ENCODE measurements at regions not wholly inside any gene's neighbourhood (a gene's known extent, or its start where the extent isn't known, plus 50 kb on each side); places are given as distances from the start of the nearest gene placed in this dataset.

DNA sequence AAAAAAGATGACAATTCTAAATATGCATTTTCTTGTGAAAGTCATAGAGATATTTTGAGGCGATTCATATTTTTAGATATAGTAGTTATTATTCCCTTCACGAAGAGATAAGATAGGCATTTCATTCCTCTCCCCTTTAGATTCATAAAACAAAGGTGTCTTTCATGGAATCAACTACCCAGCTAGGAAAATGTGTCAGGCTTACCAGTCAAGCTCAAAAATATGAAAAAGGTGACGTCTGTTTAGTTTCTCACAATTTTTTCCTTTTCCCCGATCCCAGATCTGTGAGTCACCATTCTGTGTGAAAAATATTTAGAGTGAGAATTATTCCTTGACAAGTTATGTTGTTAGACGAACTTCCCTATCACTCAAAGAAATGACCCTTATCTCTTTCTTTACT is 95.4 kb upstream of the FN1 start:
- H3K9ac ChIP-seq (ENCODE audit: low read depth, low read length), result no peak overlapping the region
- H3K36me3 ChIP-seq (ENCODE audit: insufficient read depth, low read length), result no peaks in the 10 kb centered on the region
- no peaks in the 10 kb centered on the region for H3K4me1 ChIP-seq (ENCODE audit: insufficient read depth, low read length)
- H3K9me3 ChIP-seq (ENCODE audit: control insufficient read depth, insufficient read depth, low read length), result peaks cover 4% of the 10 kb centered on the region

DNA sequence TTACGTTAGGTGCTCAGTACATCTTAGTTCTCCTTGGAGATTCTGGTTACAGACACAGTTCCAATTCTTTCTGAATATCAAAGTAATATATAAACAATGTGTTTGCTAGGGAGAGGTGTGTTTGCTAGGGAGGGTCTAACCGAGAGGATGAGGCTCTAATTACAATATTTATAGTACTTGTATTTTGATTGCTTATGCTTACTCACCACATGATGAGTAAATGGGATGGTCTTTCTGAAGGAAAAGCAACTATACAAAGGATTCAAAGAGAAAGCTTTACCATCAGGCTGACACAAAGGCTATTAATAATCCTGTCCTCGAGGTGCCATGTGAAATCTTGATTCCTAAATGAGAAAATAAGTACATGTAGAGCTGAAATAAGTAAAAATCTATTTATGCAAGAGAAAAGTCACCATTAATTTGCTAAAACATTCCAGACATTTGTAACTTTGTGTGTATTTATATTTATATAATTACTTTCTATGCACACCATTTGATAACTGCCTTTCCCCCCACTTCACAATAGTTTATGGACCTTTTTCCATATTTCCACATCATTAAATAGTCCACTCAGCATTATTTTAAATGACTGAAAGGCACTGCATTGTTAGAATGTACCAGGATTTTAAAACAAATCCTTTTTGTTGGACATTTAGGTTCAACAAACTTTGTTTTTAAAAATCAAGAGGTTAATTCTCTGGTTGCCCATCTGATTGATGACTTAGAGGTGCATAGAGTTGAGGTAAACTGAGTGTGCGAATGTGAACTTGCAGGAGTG is 94.5 kb upstream of the FN1 start:
- Histone ChIP-seq H3K9me3 (ENCODE audit: control insufficient read depth, insufficient read depth, low read length) (peaks cover 4% of the 10 kb centered on the region), H3K36me3 (ENCODE audit: insufficient read depth, low read length) (no peaks in the 10 kb centered on the region), H3K4me1 (ENCODE audit: insufficient read depth, low read length) (no peaks in the 10 kb centered on the region), H3K9ac (ENCODE audit: low read depth, low read length) (no peak overlapping the region)

DNA sequence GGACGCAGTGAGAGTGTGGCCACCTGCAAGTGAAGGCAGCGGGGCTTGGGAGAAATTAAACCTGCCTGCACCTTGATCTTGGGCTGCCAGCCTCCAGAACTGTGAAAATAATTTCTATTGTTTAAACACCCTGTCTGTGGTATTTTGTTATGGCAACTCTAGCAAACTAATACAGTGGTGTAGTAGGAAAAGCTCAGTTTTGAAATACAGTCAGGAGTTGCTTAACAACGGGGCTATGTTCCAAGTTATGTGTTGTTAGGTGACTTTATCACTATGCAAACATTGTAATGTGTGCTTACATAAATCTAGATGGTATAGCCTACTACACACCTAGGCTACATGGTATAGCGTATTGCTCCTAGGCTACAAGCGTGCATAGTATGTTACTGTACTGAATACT is 93.4 kb upstream of the FN1 start:
- no peaks in the 10 kb centered on the region for H3K36me3 ChIP-seq (ENCODE audit: insufficient read depth, low read length)
- no peaks in the 10 kb centered on the region for H3K4me1 ChIP-seq (ENCODE audit: insufficient read depth, low read length)
- H3K9me3 ChIP-seq (ENCODE audit: control insufficient read depth, insufficient read depth, low read length), result peaks cover 4% of the 10 kb centered on the region
- H3K9ac ChIP-seq (ENCODE audit: low read depth, low read length), result no peak overlapping the region

DNA sequence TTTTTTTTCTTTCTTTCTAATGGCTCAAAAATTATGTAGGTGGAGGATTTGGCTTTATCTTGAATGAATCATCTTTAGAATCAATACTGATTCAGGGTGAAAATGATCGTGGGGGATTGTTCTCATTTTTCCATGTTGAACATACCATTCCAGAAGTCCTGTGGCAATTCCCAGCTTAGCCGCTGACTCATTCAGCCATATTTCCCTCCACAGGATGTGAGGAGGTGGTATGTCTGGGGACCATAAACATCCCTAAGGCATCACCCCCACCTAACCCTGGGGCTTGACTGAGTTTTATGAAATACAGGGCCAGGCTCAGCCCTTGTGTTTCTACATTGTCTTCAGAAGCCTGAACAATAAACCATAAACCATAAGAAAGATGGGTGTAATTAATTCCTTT is 92.7 kb upstream of the FN1 start:
- no peaks in the 10 kb centered on the region; the same call in 1 of the 2 replicates for H3K9me3 ChIP-seq (ENCODE audit: control insufficient read depth, insufficient read depth, low read length)
- no peaks in the 10 kb centered on the region for H3K36me3 ChIP-seq (ENCODE audit: insufficient read depth, low read length)
- no peaks in the 10 kb centered on the region for H3K4me1 ChIP-seq (ENCODE audit: insufficient read depth, low read length)
- no peak overlapping the region for H3K9ac ChIP-seq (ENCODE audit: low read depth, low read length)

DNA sequence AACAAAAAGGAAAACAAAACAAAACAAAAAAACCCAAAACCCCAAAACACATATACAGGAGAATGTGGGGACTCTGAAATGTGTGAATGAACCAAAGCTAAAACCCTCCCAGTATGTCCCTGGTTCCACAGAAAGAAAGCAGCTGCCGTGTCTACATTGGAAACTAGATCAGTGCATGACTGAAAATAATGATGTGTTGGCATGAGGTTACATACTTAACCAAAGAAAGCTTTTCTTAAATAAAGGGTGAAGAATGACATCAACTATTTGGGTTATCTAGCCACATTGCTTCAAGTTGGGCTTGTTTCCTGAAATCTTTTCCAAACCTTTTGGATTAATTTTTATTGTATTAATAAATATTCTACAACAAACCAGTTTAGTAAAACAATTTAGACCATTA is 91.9 kb upstream of the FN1 start:
- Histone ChIP-seq H3K4me1 (ENCODE audit: insufficient read depth, low read length) (no peaks in the 10 kb centered on the region), H3K9ac (ENCODE audit: low read depth, low read length) (no peak overlapping the region), H3K9me3 (ENCODE audit: control insufficient read depth, insufficient read depth, low read length) (no peaks in the 10 kb centered on the region), H3K36me3 (ENCODE audit: insufficient read depth, low read length) (no peaks in the 10 kb centered on the region)

DNA sequence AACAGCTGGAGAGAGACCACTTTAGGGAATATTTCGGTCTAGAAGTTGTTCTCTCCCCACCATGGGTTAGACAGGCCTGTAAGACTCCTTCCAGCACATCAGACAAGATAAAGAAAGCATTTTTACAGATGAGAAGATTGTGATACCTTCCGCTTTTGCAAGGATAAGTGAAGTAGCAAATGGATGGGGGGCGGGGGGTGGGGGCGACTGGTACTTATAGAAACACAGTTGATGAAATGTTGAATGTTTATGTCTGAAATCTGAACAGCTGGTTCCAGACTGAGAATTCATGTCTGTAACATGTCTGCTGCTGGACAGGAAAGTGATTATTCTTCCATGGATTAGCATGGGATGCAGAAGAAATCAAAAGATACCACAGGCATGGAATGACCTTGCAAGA is 90.5 kb upstream of the FN1 start:
- Histone ChIP-seq H3K9ac (ENCODE audit: low read depth, low read length) (no peak overlapping the region), H3K4me1 (ENCODE audit: insufficient read depth, low read length) (no peaks in the 10 kb centered on the region), H3K36me3 (ENCODE audit: insufficient read depth, low read length) (no peaks in the 10 kb centered on the region), H3K9me3 (ENCODE audit: control insufficient read depth, insufficient read depth, low read length) (no peaks in the 10 kb centered on the region)

DNA sequence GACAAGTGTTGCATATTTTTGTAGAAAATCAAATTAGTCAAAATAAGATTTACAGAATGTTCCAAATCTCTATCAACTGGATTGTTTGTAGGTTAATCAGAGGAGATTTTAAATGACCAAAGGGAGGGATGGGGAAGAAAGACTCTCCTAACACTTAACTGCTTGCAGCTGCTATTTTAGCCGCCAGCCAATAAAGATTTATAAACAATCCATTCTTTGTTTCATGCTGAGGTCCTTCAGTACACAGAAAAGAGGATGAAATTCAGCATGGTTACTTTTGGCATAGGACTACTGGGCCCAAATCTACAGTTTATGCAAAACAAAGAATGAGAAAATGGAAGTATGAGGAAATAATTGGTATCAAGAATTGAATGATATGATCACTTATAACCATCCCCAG is 86.4 kb upstream of the FN1 start:
- H3K9me3 ChIP-seq (ENCODE audit: control insufficient read depth, insufficient read depth, low read length), result no peaks in the 10 kb centered on the region
- H3K4me1 ChIP-seq (ENCODE audit: insufficient read depth, low read length), result no peaks in the 10 kb centered on the region
- H3K36me3 ChIP-seq (ENCODE audit: insufficient read depth, low read length), result no peaks in the 10 kb centered on the region
- H3K9ac ChIP-seq (ENCODE audit: low read depth, low read length), result no peak overlapping the region

DNA sequence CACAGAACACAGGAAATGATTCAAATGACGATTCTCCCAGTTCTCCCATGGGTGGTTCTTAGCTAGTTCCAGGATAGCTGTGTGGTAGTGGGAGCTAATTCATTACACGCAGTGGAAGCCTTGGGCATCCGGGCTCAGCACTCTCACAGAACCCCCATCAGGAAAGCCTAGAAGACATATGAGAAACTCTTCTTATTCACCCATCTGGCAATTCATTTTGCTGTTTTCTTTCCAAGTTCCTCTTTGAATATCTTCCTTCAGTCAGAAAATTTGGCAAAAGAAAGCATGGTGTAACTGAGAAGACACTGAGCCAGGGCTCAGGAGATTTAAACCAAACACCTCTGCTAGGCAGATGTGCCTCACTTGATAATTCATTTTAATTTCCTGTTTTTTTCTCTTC is 85.2 kb upstream of the FN1 start:
- no peaks in the 10 kb centered on the region for H3K4me1 ChIP-seq (ENCODE audit: insufficient read depth, low read length)
- no peak overlapping the region for H3K9ac ChIP-seq (ENCODE audit: low read depth, low read length)
- no peaks in the 10 kb centered on the region for H3K36me3 ChIP-seq (ENCODE audit: insufficient read depth, low read length)
- no peaks in the 10 kb centered on the region for H3K9me3 ChIP-seq (ENCODE audit: control insufficient read depth, insufficient read depth, low read length)

DNA sequence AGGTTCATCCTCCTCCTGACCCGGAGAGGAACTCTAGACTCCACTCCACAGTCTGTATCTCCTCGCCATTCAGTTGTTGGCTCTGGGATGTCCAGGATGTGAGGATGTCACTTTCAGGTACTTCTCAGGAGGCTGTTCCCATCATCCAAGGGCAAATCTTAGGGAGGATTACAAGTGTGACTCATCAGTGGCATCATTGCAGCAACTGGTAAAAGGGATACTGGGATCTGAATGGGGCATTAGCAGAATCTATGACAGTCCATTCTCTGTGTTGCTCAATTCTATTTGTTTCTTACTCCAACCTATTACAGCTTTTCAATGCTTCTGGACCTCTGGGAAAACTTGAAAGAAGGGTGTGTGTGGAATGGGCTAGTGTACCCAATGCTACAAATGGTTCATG is 81.5 kb upstream of the FN1 start:
- no peaks in the 10 kb centered on the region for H3K4me1 ChIP-seq (ENCODE audit: insufficient read depth, low read length)
- H3K36me3 ChIP-seq (ENCODE audit: insufficient read depth, low read length), result no peaks in the 10 kb centered on the region
- H3K9me3 ChIP-seq (ENCODE audit: control insufficient read depth, insufficient read depth, low read length), result no peaks in the 10 kb centered on the region
- H3K9ac ChIP-seq (ENCODE audit: low read depth, low read length), result no peak overlapping the region

DNA sequence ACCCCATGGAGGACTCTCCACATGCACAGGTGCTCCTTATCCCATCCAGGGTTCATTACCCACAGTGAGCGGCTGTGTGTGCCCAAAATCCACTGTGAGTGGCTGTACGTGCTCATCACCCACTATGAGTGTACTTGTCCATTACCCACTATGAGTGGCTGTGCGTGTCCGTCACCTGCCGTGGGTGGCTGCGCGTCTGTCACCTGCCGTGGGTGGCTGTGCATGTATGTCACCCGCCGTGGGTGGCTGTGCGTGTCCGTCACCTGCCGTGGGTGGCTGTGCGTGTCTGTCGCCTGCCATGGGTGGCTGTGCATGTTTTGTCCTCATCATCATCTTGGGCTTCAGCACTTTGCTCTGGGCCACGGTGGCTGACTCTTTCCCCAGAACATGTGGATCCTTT is 78.6 kb upstream of the FN1 start:
- Histone ChIP-seq H3K9ac (ENCODE audit: low read depth, low read length) (no peak overlapping the region), H3K9me3 (ENCODE audit: control insufficient read depth, insufficient read depth, low read length) (no peaks in the 10 kb centered on the region), H3K4me1 (ENCODE audit: insufficient read depth, low read length) (no peaks in the 10 kb centered on the region), H3K36me3 (ENCODE audit: insufficient read depth, low read length) (no peaks in the 10 kb centered on the region)

DNA sequence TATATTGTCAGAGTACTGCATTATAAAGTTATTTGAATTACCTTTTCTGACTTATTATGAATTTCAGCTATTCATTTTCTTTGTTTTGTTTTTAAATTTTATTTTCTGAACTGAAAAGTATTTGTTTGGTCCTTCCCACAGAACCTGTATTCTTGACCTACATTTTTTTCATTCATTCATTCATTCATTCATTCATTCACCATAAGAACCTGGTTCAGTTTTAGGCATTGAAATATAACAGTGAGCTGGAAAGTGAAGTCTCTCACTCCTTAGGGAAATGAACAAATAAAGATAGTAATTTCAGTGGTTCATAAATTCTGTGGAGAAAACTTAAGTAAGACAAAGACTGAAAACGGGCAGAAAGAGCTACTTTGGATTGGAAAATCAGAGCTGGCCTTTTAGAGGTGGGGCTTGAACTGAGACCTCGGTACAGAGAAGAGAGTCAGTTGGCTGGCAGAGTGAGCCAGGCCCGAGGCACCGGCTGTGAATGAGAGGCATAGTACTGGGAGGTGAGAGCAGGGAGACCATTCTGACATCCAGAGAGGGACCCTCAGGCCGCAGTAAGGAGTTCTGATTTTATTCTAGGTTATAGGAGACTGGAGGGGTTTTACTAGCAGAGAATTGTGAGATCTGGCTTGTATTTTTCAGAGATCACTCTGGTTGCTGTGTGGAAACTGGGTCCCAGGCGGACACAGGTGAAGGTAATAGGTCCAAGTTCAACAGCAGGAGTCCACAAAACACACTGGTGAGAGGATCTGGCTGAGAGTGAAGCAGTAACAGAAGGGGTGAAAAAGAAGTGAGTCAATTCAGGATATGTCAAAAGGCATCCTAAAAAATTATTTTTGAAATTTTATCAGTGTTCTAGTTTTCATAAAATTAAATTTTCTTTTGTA is 75.8 kb upstream of the FN1 start:
- Histone ChIP-seq H3K9ac (ENCODE audit: low read depth, low read length) (no peak overlapping the region), H3K4me1 (ENCODE audit: insufficient read depth, low read length) (no peaks in the 10 kb centered on the region), H3K9me3 (ENCODE audit: control insufficient read depth, insufficient read depth, low read length) (no peaks in the 10 kb centered on the region), H3K36me3 (ENCODE audit: insufficient read depth, low read length) (no peaks in the 10 kb centered on the region)

DNA sequence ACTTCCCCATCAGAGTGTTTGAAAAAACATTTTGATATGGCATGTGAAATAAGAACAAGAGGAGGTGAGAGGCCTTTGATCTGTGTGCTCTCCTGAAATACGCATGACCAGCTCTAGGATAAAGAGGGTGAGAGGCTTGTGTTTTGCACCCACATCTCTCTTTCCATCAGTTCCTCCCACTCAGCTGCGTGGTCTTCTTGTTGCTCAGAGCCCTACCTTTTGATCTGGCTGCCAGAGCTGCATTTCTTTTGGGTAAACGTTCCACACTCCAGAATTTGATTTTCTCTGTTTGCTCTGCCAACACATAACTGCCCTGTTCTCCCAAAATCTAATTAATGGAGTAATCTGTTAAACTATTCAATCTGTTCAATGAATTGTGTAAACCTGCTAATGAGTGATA is 72.0 kb upstream of the FN1 start:
- Histone ChIP-seq H3K4me1 (ENCODE audit: insufficient read depth, low read length) (no peaks in the 10 kb centered on the region), H3K9ac (ENCODE audit: low read depth, low read length) (no peak overlapping the region), H3K9me3 (ENCODE audit: control insufficient read depth, insufficient read depth, low read length) (no peaks in the 10 kb centered on the region), H3K36me3 (ENCODE audit: insufficient read depth, low read length) (no peaks in the 10 kb centered on the region)

DNA sequence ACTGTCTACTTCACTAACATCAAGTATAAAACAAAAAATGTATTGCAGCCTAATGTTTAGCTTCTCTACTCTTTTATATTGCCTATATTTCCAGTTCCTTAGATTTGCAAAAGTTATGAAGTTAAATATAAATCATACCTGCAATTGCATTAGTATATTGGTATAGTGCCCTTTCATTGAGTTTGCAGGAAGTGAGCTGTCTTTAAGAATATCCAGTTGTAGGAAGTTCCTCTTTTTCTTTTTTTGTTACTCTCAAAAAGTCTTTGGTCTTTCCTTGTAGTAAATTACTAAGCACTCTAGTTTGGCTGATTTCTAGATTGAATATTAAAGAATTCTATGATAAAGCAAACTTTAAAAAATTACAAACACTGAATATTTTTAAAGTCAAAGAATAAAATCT is 71.3 kb upstream of the FN1 start:
- Histone ChIP-seq H3K9ac (ENCODE audit: low read depth, low read length) (no peak overlapping the region), H3K4me1 (ENCODE audit: insufficient read depth, low read length) (no peaks in the 10 kb centered on the region), H3K9me3 (ENCODE audit: control insufficient read depth, insufficient read depth, low read length) (no peaks in the 10 kb centered on the region), H3K36me3 (ENCODE audit: insufficient read depth, low read length) (no peaks in the 10 kb centered on the region)

DNA sequence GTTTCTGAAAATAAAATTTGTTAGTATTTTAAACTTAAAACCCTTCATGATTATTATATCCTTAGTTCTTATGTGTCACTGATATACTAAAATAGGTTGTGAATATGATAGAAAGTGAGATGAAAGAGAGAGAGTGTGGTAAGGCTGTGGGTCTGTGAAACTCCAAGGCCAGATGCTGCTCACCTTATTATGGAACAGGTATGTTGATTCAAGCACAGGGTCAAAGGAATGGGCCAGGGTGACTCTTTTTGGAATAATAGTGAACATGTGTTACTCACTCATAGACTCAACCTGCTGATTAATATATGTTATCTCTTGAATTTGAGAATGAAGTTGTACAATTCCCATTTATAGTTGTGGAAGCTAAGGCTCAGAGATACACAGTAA is 70.7 kb upstream of the FN1 start:
- Histone ChIP-seq H3K4me1 (ENCODE audit: insufficient read depth, low read length) (no peaks in the 10 kb centered on the region), H3K9me3 (ENCODE audit: control insufficient read depth, insufficient read depth, low read length) (no peaks in the 10 kb centered on the region)

More for the DNA sequence above, 70.7 kb upstream of the FN1 start:
- H3K9ac ChIP-seq (ENCODE audit: low read depth, low read length), result no peak overlapping the region
- H3K36me3 ChIP-seq (ENCODE audit: insufficient read depth, low read length), result no peaks in the 10 kb centered on the region

All from ES-I3 (cell line).